ENCODE measurements at regions not wholly inside any gene's neighbourhood (a gene's known extent, or its start where the extent isn't known, plus 50 kb on each side); places are given as distances from the start of the nearest gene placed in this dataset.
"Not testable (repeated sequence)": the region's sequence is repeated elsewhere in the genome, so short reads cannot be mapped to it uniquely, and the experiment has no call there.

DNA sequence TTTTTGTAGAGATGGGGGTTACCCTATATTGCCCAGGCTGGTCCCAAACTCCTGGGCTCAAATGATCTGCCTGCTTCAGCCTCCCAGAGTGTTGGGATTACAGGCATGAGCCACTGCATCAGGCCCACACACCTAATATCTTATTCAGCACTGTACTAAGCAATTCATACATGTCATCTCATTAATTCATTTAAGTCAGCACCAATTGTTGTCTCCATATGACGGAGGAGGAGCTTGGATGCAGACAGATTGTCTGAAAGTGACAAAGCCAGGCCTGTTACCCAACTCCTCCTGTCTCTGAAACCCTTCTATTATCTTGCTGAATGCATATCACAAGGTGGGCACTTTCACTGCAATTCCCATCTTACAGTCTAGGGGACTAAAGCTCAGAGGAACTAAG lies 57.5 kb upstream of the ALX4 start:
- ATAC-seq (ENCODE audit: low read depth) (no peak), DNase-seq (no peak)
- Histone ChIP-seq H3K9ac (ENCODE audit: low read length) (no peak overlapping the region), H3K79me2 (ENCODE audit: control insufficient read depth, insufficient read depth, low read length) (no peaks in the 10 kb centered on the region), H2AFZ (ENCODE audit: insufficient read depth, low read depth, low read length, poor library complexity, severe bottlenecking) (no peak overlapping the region), H3K4me1 (ENCODE audit: control insufficient read depth in 2 of 2, insufficient read depth in 2 of 2, low read length in 2 of 2) (no peaks in the 10 kb centered on the region), H3K36me3 (replicated peaks in 1 of 2; ENCODE audit: control extremely low read depth in 1 of 2, control insufficient read depth in 1 of 2, extremely low read depth in 1 of 2, insufficient read depth in 2 of 2, low read length in 1 of 2) (no peaks in the 10 kb centered on the region), H3K27me3 (replicated peaks in 1 of 4; ENCODE audit: control extremely low read depth in 1 of 4, control insufficient read depth in 3 of 4, insufficient read depth in 4 of 4, low read length in 3 of 4) (peaks cover 0 to 14% (median 3%) of the 10 kb centered on the region in 4 experiments), H4K20me1 (ENCODE audit: control insufficient read depth, insufficient read depth, low read length, poor library complexity, severe bottlenecking) (no peaks in the 10 kb centered on the region), H3K4me2 (replicated peaks; ENCODE audit: low read depth, low read length, poor library complexity, severe bottlenecking) (no peak overlapping the region), H3K9me3 (ENCODE audit: control extremely low read depth in 1 of 3, control insufficient read depth in 2 of 3, insufficient read depth in 1 of 3, low read length in 2 of 3) (peaks cover 0 to 18% (median 3%) of the 10 kb centered on the region in 3 donors), H3K27ac (ENCODE audit: low read length in 2 of 2) (no peak overlapping the region), H3K4me3 (ENCODE audit: control extremely low read depth in 1 of 5, extremely low read depth in 1 of 5, insufficient read depth in 1 of 5, low read depth in 2 of 5, low read length in 4 of 5) (no peak overlapping the region)
- ChIA-PET POLR2A (no interaction called here), CTCF (no interaction called here)
- TF ChIP-seq, protein P1, sequence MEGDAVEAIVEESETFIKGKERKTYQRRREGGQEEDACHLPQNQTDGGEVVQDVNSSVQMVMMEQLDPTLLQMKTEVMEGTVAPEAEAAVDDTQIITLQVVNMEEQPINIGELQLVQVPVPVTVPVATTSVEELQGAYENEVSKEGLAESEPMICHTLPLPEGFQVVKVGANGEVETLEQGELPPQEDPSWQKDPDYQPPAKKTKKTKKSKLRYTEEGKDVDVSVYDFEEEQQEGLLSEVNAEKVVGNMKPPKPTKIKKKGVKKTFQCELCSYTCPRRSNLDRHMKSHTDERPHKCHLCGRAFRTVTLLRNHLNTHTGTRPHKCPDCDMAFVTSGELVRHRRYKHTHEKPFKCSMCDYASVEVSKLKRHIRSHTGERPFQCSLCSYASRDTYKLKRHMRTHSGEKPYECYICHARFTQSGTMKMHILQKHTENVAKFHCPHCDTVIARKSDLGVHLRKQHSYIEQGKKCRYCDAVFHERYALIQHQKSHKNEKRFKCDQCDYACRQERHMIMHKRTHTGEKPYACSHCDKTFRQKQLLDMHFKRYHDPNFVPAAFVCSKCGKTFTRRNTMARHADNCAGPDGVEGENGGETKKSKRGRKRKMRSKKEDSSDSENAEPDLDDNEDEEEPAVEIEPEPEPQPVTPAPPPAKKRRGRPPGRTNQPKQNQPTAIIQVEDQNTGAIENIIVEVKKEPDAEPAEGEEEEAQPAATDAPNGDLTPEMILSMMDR (IDR thresholded peaks at IDR 0.05), result no peak
- no peak for TF ChIP-seq EZH2 (IDR thresholded peaks at IDR 0.05; ENCODE audit: borderline replicate concordance, insufficient read depth, low read depth, low read length, poor library complexity, severe bottlenecking)
- no peak overlapping the region for H3K4me3 Mint-ChIP-seq
- no peak overlapping the region for H3K27ac Mint-ChIP-seq
- peaks cover 31% of the 10 kb centered on the region for H3K27me3 Mint-ChIP-seq
- no peaks in the 10 kb centered on the region for H3K4me1 Mint-ChIP-seq
- WGBS (ENCODE audit: insufficient coverage), result no CpG with 5 or more reads among the region's 1 CpG
- intact Hi-C loops (cut with micrococcal nuclease), result no loop called here
- no peaks in the 10 kb centered on the region for H3K9me3 Mint-ChIP-seq (ENCODE audit: insufficient read depth)

DNA sequence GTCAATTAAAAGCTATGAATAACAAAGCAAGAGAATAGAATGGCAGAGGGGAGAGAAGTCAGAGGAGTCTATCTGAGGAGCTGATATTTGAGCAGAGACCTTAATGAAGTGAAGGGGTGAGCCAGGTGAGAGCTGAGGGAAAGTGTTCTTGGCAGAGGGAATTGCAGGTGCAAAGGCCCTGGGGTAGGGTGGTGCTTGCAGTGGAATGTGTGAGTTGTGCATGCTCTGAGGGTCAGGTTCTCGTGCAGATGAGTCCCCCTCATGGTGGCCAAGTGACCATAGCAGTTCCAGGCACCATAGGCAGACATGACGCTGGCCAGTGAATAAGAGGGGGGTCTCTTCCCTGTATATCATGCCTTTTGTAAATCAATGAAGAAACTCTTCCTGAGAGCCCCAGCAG lies 58.9 kb upstream of the ALX4 start:
- Mint-ChIP-seq H3K4me1 (no peaks in the 10 kb centered on the region), H3K9me3 (ENCODE audit: insufficient read depth) (no peaks in the 10 kb centered on the region), H3K27me3 (peaks cover 23% of the 10 kb centered on the region), H3K4me3 (no peak overlapping the region), H3K27ac (no peak overlapping the region)
- no peak overlapping the region for H3K4me2 ChIP-seq (replicated peaks; ENCODE audit: low read depth, low read length, poor library complexity, severe bottlenecking)
- DNase-seq (no peak), ATAC-seq (ENCODE audit: low read depth) (no peak)
- H3K79me2 ChIP-seq (ENCODE audit: control insufficient read depth, insufficient read depth, low read length), result no peaks in the 10 kb centered on the region
- H4K20me1 ChIP-seq (ENCODE audit: control insufficient read depth, insufficient read depth, low read length, poor library complexity, severe bottlenecking), result no peaks in the 10 kb centered on the region
- POLR2A ChIA-PET, result no interaction called here
- no peak overlapping the region for H3K4me3 ChIP-seq (ENCODE audit: control extremely low read depth in 1 of 5, extremely low read depth in 1 of 5, insufficient read depth in 1 of 5, low read depth in 2 of 5, low read length in 4 of 5)
- H3K9ac ChIP-seq (ENCODE audit: low read length), result no peak overlapping the region
- intact Hi-C loops (cut with micrococcal nuclease), result no loop called here
- H3K27ac ChIP-seq (ENCODE audit: low read length in 2 of 2), result no peak overlapping the region
- no peak overlapping the region for H2AFZ ChIP-seq (ENCODE audit: insufficient read depth, low read depth, low read length, poor library complexity, severe bottlenecking)
- TF ChIP-seq EZH2 (IDR thresholded peaks at IDR 0.05; ENCODE audit: borderline replicate concordance, insufficient read depth, low read depth, low read length, poor library complexity, severe bottlenecking), result no peak
- TF ChIP-seq, protein P1 (IDR thresholded peaks at IDR 0.05), result no peak
- no peaks in the 10 kb centered on the region for H3K4me1 ChIP-seq (ENCODE audit: control insufficient read depth in 2 of 2, insufficient read depth in 2 of 2, low read length in 2 of 2)
- CTCF ChIA-PET, result no interaction called here
- 80% methylated on average over 1 of the region's 2 CpGs for WGBS (ENCODE audit: insufficient coverage)
- H3K9me3 ChIP-seq (ENCODE audit: control extremely low read depth in 1 of 3, control insufficient read depth in 2 of 3, insufficient read depth in 1 of 3, low read length in 2 of 3), result peaks cover 0 to 17% (median 0%) of the 10 kb centered on the region in 3 donors
- peaks cover 0 to 10% (median 2%) of the 10 kb centered on the region in 4 experiments for H3K27me3 ChIP-seq (replicated peaks in 1 of 4; ENCODE audit: control extremely low read depth in 1 of 4, control insufficient read depth in 3 of 4, insufficient read depth in 4 of 4, low read length in 3 of 4)
- H3K36me3 ChIP-seq (replicated peaks in 1 of 2; ENCODE audit: control extremely low read depth in 1 of 2, control insufficient read depth in 1 of 2, extremely low read depth in 1 of 2, insufficient read depth in 2 of 2, low read length in 1 of 2), result no peaks in the 10 kb centered on the region

DNA sequence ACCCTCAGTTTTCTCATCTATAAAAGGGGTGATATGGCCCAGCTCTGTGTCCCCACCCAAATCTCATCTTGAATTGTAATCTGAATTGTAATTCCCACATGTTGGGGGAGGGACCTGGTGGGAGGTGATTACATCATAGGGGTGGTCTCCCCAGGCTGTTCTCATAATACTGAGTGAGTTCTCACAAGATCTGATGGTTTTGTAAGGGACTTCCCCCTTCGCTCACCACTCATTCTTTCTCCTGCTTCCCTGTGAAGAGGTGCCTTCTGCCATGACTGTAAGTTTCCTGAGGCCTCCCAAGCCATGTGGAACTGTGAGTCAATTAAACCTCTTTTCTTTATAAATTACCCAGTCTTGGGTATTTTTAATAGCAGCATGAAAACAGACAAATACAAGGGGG lies 61.1 kb upstream of the ALX4 start:
- H3K27ac Mint-ChIP-seq; H3K4me3 ChIP-seq (ENCODE audit: control extremely low read depth in 1 of 5, extremely low read depth in 1 of 5, insufficient read depth in 1 of 5, low read depth in 2 of 5, low read length in 4 of 5); H3K27me3 ChIP-seq (replicated peaks in 1 of 4; ENCODE audit: control extremely low read depth in 1 of 4, control insufficient read depth in 3 of 4, insufficient read depth in 4 of 4, low read length in 3 of 4); CTCF ChIA-PET; H4K20me1 ChIP-seq (ENCODE audit: control insufficient read depth, insufficient read depth, low read length, poor library complexity, severe bottlenecking); POLR2A ChIA-PET; intact Hi-C loops (cut with micrococcal nuclease); H3K4me3 Mint-ChIP-seq; ATAC-seq (ENCODE audit: low read depth); H3K9me3 ChIP-seq (ENCODE audit: control extremely low read depth in 1 of 3, control insufficient read depth in 2 of 3, insufficient read depth in 1 of 3, low read length in 2 of 3); H3K4me1 ChIP-seq (ENCODE audit: control insufficient read depth in 2 of 2, insufficient read depth in 2 of 2, low read length in 2 of 2); H3K36me3 ChIP-seq (replicated peaks in 1 of 2; ENCODE audit: control extremely low read depth in 1 of 2, control insufficient read depth in 1 of 2, extremely low read depth in 1 of 2, insufficient read depth in 2 of 2, low read length in 1 of 2); H3K4me2 ChIP-seq (replicated peaks; ENCODE audit: low read depth, low read length, poor library complexity, severe bottlenecking); H2AFZ ChIP-seq (ENCODE audit: insufficient read depth, low read depth, low read length, poor library complexity, severe bottlenecking); H3K9me3 Mint-ChIP-seq (ENCODE audit: insufficient read depth); H3K27ac ChIP-seq (ENCODE audit: low read length in 2 of 2); H3K9ac ChIP-seq (ENCODE audit: low read length); H3K4me1 Mint-ChIP-seq; H3K79me2 ChIP-seq (ENCODE audit: control insufficient read depth, insufficient read depth, low read length); DNase-seq: not testable (repeated sequence)
- WGBS (ENCODE audit: insufficient coverage), result no CpG with 5 or more reads among the region's 1 CpG
- peaks cover 23% of the 10 kb centered on the region for H3K27me3 Mint-ChIP-seq
